ENCODE measurements at regions not wholly inside any gene's neighbourhood (a gene's known extent, or its start where the extent isn't known, plus 50 kb on each side); places are given as distances from the start of the nearest gene placed in this dataset.

DNA sequence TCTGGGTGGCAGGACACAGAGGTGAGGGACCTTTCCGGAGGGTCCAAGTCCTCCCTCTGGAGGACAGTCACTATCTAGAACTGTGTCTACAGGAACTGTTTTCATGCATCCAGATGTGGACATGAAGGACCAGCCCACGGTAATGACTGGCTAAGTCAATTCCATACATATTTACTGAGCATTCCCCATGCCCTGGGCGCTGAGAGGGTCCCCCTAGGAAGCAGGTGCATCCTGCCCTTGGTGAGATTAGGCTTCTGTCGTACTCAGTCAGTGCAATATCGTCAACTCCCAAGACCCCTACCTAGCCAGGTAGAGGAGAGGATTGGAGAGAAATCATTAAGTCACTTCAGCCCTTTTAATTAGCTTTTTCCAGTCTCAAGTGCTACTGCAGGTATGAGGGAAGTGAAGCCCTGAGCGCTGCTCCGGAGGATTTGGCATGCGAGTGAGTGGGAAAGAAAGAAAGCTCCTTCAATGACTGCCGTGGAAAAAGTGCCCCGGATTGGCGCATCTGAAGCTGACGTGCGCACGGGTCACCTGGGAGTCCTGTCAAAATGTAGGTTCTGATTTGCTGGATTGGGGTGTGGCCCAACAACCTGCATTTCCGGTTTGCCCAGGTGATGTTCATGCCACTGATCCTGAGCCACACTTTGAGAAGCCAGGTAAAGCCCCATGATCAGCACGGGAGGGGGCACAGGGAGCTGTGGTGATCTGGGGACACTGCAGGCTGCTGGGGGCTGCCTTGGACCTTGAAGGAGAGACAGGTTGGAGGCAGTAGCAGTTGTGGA is 367.4 kb upstream of the TNRC6C start:
- 57 to 65% (median 61%) methylated on average over 16 of the region's 16 CpGs for WGBS, 5 donors
- Histone ChIP-seq H3K4me1 (no peaks in the 10 kb centered on the region), H3K9me3 (peaks cover 0 to 12% (median 8%) of the 10 kb centered on the region in 4 donors), H3K27ac (no peak overlapping the region), H3K36me3 (no peaks in the 10 kb centered on the region), H3K4me3 (no peak overlapping the region), H3K27me3 (peaks cover 0 to 21% (median 5%) of the 10 kb centered on the region in 3 donors)
- intact Hi-C loops (cut with DNase I; ENCODE audit: low total_unique reads): no loop called here
- peak in 1 of 2 donors; percentile 57 for DNase-seq
- TF ChIP-seq EP300 (IDR thresholded peaks at IDR 0.05) (no peak), POLR2AphosphoS5 (IDR thresholded peaks at IDR 0.05) (no peak), POLR2A (IDR thresholded peaks at IDR 0.05) (no peak)
- TF ChIP-seq, protein P1, sequence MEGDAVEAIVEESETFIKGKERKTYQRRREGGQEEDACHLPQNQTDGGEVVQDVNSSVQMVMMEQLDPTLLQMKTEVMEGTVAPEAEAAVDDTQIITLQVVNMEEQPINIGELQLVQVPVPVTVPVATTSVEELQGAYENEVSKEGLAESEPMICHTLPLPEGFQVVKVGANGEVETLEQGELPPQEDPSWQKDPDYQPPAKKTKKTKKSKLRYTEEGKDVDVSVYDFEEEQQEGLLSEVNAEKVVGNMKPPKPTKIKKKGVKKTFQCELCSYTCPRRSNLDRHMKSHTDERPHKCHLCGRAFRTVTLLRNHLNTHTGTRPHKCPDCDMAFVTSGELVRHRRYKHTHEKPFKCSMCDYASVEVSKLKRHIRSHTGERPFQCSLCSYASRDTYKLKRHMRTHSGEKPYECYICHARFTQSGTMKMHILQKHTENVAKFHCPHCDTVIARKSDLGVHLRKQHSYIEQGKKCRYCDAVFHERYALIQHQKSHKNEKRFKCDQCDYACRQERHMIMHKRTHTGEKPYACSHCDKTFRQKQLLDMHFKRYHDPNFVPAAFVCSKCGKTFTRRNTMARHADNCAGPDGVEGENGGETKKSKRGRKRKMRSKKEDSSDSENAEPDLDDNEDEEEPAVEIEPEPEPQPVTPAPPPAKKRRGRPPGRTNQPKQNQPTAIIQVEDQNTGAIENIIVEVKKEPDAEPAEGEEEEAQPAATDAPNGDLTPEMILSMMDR (IDR thresholded peaks at IDR 0.05): no peak

DNA sequence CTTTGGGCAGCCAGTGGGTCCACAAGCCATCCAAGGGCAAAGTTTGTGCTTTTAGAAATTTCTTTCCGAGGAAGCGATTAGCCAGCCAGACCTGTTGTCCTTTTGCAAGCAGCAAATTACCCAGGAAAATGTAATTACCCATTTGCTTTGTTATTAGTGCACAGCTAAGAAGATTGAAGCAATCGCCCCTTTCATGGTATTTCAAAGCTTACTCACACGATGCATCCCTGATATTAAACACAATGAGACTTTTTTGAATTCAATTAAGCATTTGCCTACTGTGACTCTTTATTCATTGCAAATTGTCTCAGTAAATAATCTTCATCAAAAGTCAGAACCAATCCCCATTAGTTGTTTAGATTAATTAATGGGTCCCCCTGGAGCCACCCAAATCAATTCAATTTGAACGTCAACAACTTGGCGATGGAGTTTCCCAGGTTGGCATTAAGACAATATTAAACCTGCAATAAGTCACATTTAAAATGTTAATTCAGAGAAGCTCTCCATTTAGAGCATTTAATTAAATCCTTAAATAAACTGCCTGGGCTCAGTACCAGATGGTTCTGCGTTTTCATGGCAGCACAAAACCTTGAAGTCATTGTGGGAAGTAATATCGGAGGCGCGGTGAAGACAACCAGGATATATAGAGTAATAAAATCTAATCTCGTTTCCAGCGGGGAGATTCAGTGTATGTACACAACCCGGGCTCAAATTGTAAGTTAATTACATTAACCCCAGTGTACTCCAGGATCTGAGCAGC is 366.2 kb upstream of the TNRC6C start:
- Histone ChIP-seq H3K9me3 (peaks cover 0 to 6% (median 4%) of the 10 kb centered on the region in 4 donors), H3K27ac (no peak overlapping the region), H3K36me3 (no peaks in the 10 kb centered on the region), H3K27me3 (peaks cover 0 to 23% (median 5%) of the 10 kb centered on the region in 3 donors), H3K4me3 (no peak overlapping the region), H3K4me1 (no peaks in the 10 kb centered on the region)
- TF ChIP-seq, protein P1 (IDR thresholded peaks at IDR 0.05): no peak
- no peak for TF ChIP-seq EP300 (IDR thresholded peaks at IDR 0.05)
- TF ChIP-seq POLR2A (IDR thresholded peaks at IDR 0.05): no peak
- TF ChIP-seq POLR2AphosphoS5 (IDR thresholded peaks at IDR 0.05): no peak
- DNase-seq: no peak
- intact Hi-C loops (cut with DNase I; ENCODE audit: low total_unique reads): no loop called here
- WGBS, 5 donors: 51 to 65% (median 56%) methylated on average over 13 of the region's 13 CpGs

DNA sequence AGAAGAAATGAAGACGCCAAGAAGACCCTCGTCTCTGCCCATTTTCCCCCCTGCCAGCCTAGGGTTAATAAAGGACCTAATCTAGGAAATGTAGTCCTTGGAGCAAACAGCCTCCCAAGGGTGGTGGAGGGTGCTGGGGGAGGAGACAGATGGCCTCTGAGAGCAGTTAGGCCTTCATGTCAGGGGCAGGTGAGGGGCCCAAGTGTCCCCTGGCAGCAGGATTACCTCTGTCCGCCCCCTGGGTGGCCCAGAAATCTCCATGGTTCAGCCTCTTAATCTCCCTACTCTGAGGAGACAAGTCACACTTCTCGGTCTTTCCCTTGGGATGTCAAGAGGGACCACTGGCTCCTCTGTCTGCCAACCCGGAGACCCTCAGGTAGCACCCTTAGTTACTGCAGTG is 365.4 kb upstream of the TNRC6C start:
- H3K36me3 ChIP-seq: no peaks in the 10 kb centered on the region
- intact Hi-C loops (cut with DNase I; ENCODE audit: low total_unique reads): no loop called here
- no peaks in the 10 kb centered on the region for H3K4me1 ChIP-seq
- H3K27ac ChIP-seq: no peak overlapping the region
- H3K4me3 ChIP-seq: no peak overlapping the region
- no peaks in the 10 kb centered on the region for H3K9me3 ChIP-seq
- TF ChIP-seq POLR2AphosphoS5 (IDR thresholded peaks at IDR 0.05): no peak
- no peak for TF ChIP-seq POLR2A (IDR thresholded peaks at IDR 0.05)
- TF ChIP-seq, protein P1 (IDR thresholded peaks at IDR 0.05): no peak
- no peak for TF ChIP-seq EP300 (IDR thresholded peaks at IDR 0.05)
- DNase-seq: no peak
- WGBS, 5 donors: 76 to 86% (median 81%) methylated on average over 4 to 5 of the region's 5 CpGs
- peaks cover 0 to 23% (median 5%) of the 10 kb centered on the region in 3 donors for H3K27me3 ChIP-seq

DNA sequence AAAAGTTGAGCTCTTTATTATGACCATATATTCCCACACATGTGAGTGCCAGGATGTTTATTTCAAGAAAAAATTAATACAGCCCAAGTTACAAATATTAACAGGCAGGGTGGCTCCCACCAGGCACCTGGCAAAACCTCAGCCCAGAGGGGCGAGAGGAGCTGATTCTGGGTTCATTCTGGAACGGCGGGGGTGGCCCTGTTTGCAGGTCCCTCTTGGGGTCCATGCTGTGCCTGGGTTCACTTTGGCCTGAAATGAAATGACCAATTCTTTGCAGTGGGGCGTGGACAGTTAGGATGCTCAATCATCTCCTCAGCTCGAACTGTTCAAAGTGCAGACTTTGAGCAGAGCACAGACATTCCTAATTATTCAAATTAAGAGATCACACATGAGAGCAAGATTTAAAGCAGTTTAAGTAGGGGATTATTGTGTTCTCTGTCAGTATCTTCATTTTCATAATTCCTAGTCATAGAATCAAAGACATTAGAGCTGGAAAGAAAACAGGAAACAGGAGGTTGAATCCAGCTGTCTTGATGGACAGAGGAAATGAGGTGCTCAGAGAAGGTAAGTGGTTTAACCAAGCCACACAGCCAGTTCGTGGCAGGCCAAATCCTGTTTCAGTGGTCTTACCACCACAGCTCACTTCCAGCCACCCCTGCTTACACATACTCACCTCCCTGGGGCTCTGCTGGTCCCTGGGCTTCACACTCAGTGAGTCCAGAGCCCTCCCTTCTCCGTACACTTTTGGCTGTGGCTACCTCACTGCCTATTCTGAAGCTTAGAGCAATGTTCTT is 363.9 kb upstream of the TNRC6C start:
- intact Hi-C loops (cut with DNase I; ENCODE audit: low total_unique reads): no loop called here
- H3K36me3 ChIP-seq: no peaks in the 10 kb centered on the region
- 68 to 74% (median 73%) methylated on average over 5 to 7 of the region's 7 CpGs for WGBS, 5 donors
- no peaks in the 10 kb centered on the region for H3K4me1 ChIP-seq
- TF ChIP-seq POLR2AphosphoS5 (IDR thresholded peaks at IDR 0.05) (no peak), POLR2A (IDR thresholded peaks at IDR 0.05) (no peak), EP300 (IDR thresholded peaks at IDR 0.05) (no peak)
- TF ChIP-seq, protein P1 (IDR thresholded peaks at IDR 0.05): no peak
- no peak overlapping the region for H3K27ac ChIP-seq
- no peak overlapping the region for H3K4me3 ChIP-seq
- no peaks in the 10 kb centered on the region for H3K9me3 ChIP-seq
- peaks cover 0 to 23% (median 5%) of the 10 kb centered on the region in 3 donors for H3K27me3 ChIP-seq
- DNase-seq: no peak

Measured in stomach (tissue), 8 donors.